Panc1 (cell line): ENCODE measurements at regions not wholly inside any gene's neighbourhood (a gene's known extent, or its start where the extent isn't known, plus 50 kb on each side); places are given as distances from the start of the nearest gene placed in this dataset.

ENCODE experiments used
- ATAC-seq: fragments of 200-7000 bp; cut with Tn5 transposase; 2 replicates; pipeline ENCODE4 v1.9.1; 2020; ENCODE audit warnings: mild to moderate bottlenecking, moderate library complexity
- BruUV-seq: library from RNA; stranded (reverse); fragments of 400-500 nt; replicated peaks from 2 replicates; lab custom pipeline; 2021; lab: Mats Ljungman, UMichigan
- CTCF ChIA-PET: fragments of 300-600 bp; sonication (Branson Sonifier 250); formaldehyde crosslinking; loops from one replicate; lab custom pipeline; 2022; ENCODE audit warnings: antibody characterized with exemption; lab: Charles Lee
- POLR2A ChIA-PET: fragments of 300-600 bp; sonication (Branson Sonifier 250); formaldehyde crosslinking; loops from one replicate; lab custom pipeline; 2022; ENCODE audit warnings: antibody characterized with exemption; lab: Charles Lee
- DNase-seq: peaks from one replicate; pipeline ENCODE4 v3.0.0-alpha.2; 2010; ENCODE audit warnings: low read depth, low spot score
- H3K27ac ChIP-seq: 2 replicates; pipeline ENCODE4 v1.5.1; 2011; ENCODE audit warnings: mild to moderate bottlenecking, low read length, inconsistent platforms
- H3K27me3 ChIP-seq: fragments of 200-500 bp; sonication (Bioruptor generic); 2 replicates; pipeline ENCODE4 v1.6.0; 2014; ENCODE audit warnings: low read length, inconsistent platforms; ENCODE audit not compliant: control insufficient read depth, insufficient read depth
- H3K36me3 ChIP-seq: fragments of 200-500 bp; sonication (Bioruptor generic); 2 replicates; pipeline ENCODE4 v1.5.1; 2014; ENCODE audit warnings: inconsistent platforms, mild to moderate bottlenecking, low read length, moderate library complexity; ENCODE audit not compliant: control insufficient read depth, insufficient read depth
- H3K4me1 ChIP-seq: 2 replicates; pipeline ENCODE4 v1.5.1; 2011; ENCODE audit warnings: inconsistent platforms, mild to moderate bottlenecking, low read length, moderate library complexity; ENCODE audit not compliant: control insufficient read depth, insufficient read depth
- H3K4me3 ChIP-seq, 2 experiments: 2 replicates each; pipeline ENCODE4 v1.5.1; 2011 to 2012; ENCODE audit warnings: low read depth in 2 of 2, low read length in 2 of 2, mild to moderate bottlenecking in 2 of 2, inconsistent platforms in 1 of 2, moderate library complexity in 1 of 2
- H3K9me3 ChIP-seq: fragments of 200-500 bp; sonication (Bioruptor generic); 2 replicates; pipeline ENCODE4 v1.5.1; 2014; ENCODE audit warnings: low read depth, mild to moderate bottlenecking, inconsistent platforms, low read length, moderate library complexity; ENCODE audit not compliant: control insufficient read depth, insufficient read depth
- POLR2AphosphoS5 ChIP-seq: IDR thresholded peaks from 2 replicates; pipeline ENCODE4 v1.6.1; 2012; ENCODE audit warnings: mild to moderate bottlenecking, low read depth, low read length, moderate library complexity
- SIN3A ChIP-seq: IDR thresholded peaks from 2 replicates; pipeline ENCODE4 v1.6.1; 2012; ENCODE audit warnings: low read depth, mild to moderate bottlenecking, low read length, moderate library complexity, borderline replicate concordance; ENCODE audit not compliant: insufficient read depth
- TCF7L2 ChIP-seq: IDR thresholded peaks from 2 replicates; pipeline ENCODE4 v1.6.1; 2011; ENCODE audit warnings: mild to moderate bottlenecking, low read depth, low read length, inconsistent platforms
- in situ Hi-C: cut with HindIII; loops from 2 replicates; pipeline ENCODE4 v1.10.0; 2016; ENCODE audit warnings: low sequenced_read_pairs, low pct_unique_long_range_greater_than_20kb
- intact Hi-C: fragments of 100-400 bp; cut with micrococcal nuclease; formaldehyde crosslinking; loops from one replicate; pipeline ENCODE4 v1.10.0; 2022; ENCODE audit not compliant: unreplicated experiment
- TF ChIP-seq, protein P1 (sequence below), 2 experiments: IDR thresholded peaks; 2 replicates each; pipeline ENCODE4 v1.6.1; 2011 to 2012; ENCODE audit warnings: low read depth in 2 of 2, control low read depth in 1 of 2, low read length in 1 of 2, mild to moderate bottlenecking in 1 of 2, moderate library complexity in 1 of 2; ENCODE audit not compliant: insufficient read depth in 1 of 2
- TF ChIP-seq, protein P2 (sequence below): fragments of 450-650 bp; IDR thresholded peaks from 2 replicates; pipeline ENCODE4 v1.5.1; 2017; ENCODE audit warnings: mild to moderate bottlenecking

DNA sequence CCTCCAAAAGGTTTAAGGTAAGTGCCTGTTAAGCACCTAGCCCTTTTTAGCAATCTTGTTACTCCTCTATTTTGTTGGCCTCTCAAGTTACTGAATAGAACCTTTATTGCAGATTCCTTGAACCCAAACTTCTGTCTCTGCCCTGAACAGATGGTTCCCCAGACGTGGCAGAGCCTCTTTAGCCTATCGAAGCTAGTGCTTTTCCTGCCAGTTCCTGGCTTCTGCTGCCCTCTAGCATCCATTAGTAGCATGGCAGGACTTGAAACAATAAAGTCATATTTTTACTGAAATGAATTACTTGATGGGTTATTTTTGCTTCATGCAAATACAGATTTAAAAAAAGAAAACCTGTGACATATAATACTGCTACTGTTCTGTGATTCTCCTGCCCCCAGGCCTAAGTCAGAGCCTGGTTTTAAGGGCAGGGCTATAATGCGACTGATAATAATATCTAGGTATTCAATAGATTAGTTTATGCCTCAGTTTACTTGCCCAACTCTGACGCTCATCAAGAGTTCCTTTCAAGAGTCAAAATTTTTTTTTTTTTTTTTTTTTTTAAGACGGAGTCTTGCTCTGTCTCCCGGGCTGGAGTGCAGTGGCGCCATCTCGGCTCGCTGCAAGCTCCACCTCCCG lies 84.3 kb upstream of the PHF14 start:
- Histone ChIP-seq H3K4me1 (no peaks in the 10 kb centered on the region), H3K27me3 (0 out of 2 replicates have a peak, but pooled peaks cover 3% of the 10 kb centered on the region), H3K9me3 (no peaks in the 10 kb centered on the region), H3K27ac (no peak overlapping the region), H3K36me3 (no peaks in the 10 kb centered on the region), H3K4me3 (no peak overlapping the region)
- ChIA-PET CTCF (interaction anchor here (0.8 to 0.9 kb wide), 2 partner anchors 17 to 477 kb away, joined by 3 read pairs; no protein-coding TSS in a partner anchor), POLR2A (interaction anchor here (0.6 kb wide), 1 partner anchor 745 kb away, joined by 4 read pairs; no protein-coding TSS in a partner anchor)
- TF ChIP-seq POLR2AphosphoS5 (no peak), TCF7L2 (no peak), SIN3A (no peak)
- TF ChIP-seq, protein P1, sequence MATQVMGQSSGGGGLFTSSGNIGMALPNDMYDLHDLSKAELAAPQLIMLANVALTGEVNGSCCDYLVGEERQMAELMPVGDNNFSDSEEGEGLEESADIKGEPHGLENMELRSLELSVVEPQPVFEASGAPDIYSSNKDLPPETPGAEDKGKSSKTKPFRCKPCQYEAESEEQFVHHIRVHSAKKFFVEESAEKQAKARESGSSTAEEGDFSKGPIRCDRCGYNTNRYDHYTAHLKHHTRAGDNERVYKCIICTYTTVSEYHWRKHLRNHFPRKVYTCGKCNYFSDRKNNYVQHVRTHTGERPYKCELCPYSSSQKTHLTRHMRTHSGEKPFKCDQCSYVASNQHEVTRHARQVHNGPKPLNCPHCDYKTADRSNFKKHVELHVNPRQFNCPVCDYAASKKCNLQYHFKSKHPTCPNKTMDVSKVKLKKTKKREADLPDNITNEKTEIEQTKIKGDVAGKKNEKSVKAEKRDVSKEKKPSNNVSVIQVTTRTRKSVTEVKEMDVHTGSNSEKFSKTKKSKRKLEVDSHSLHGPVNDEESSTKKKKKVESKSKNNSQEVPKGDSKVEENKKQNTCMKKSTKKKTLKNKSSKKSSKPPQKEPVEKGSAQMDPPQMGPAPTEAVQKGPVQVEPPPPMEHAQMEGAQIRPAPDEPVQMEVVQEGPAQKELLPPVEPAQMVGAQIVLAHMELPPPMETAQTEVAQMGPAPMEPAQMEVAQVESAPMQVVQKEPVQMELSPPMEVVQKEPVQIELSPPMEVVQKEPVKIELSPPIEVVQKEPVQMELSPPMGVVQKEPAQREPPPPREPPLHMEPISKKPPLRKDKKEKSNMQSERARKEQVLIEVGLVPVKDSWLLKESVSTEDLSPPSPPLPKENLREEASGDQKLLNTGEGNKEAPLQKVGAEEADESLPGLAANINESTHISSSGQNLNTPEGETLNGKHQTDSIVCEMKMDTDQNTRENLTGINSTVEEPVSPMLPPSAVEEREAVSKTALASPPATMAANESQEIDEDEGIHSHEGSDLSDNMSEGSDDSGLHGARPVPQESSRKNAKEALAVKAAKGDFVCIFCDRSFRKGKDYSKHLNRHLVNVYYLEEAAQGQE (IDR thresholded peaks at IDR 0.05; ENCODE audit: insufficient read depth in 1 of 2, low read depth in 2 of 2, low read length in 1 of 2), result no peak
- TF ChIP-seq, protein P2, sequence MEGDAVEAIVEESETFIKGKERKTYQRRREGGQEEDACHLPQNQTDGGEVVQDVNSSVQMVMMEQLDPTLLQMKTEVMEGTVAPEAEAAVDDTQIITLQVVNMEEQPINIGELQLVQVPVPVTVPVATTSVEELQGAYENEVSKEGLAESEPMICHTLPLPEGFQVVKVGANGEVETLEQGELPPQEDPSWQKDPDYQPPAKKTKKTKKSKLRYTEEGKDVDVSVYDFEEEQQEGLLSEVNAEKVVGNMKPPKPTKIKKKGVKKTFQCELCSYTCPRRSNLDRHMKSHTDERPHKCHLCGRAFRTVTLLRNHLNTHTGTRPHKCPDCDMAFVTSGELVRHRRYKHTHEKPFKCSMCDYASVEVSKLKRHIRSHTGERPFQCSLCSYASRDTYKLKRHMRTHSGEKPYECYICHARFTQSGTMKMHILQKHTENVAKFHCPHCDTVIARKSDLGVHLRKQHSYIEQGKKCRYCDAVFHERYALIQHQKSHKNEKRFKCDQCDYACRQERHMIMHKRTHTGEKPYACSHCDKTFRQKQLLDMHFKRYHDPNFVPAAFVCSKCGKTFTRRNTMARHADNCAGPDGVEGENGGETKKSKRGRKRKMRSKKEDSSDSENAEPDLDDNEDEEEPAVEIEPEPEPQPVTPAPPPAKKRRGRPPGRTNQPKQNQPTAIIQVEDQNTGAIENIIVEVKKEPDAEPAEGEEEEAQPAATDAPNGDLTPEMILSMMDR, result peak; percentile 94
- DNase-seq (peak; percentile 39), ATAC-seq (peak; percentile 93)
- no TSS peak for BruUV-seq
- in situ Hi-C loops, result no loop called here
- intact Hi-C loops, result loop anchor here (10.0 kb wide), 1 partner anchor 475 kb away; no protein-coding TSS in a partner anchor

DNA sequence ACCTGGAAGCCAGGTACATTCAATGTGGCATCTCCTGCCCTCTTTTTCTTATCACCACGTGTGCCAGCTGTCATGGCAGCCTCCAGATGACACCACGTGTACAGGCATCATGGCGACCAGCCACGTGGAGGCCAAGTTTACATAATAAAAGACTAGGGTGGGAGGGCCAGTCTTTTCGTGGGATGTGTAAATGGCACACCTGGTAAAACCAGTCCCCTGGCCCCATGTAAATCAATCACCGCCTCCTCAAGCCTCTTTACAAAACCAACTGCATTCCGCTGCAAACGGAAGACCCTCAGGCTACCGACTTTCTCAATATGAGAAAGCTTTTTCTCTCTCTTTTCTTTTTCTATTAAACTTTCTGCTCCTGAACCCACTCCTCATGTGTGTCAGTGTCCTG lies 65.1 kb upstream of the PHF14 start:
- ATAC-seq (no peak), DNase-seq (no peak)
- Histone ChIP-seq H3K36me3 (no peaks in the 10 kb centered on the region), H3K27ac (no peak overlapping the region), H3K4me1 (no peaks in the 10 kb centered on the region), H3K27me3 (no peaks in the 10 kb centered on the region), H3K4me3 (no peak overlapping the region), H3K9me3 (0 out of 2 replicates have a peak, but pooled peaks cover 3% of the 10 kb centered on the region)
- no peak for TF ChIP-seq TCF7L2
- TF ChIP-seq POLR2AphosphoS5, result no peak
- TF ChIP-seq, protein P1 (IDR thresholded peaks at IDR 0.05; ENCODE audit: insufficient read depth in 1 of 2, low read depth in 2 of 2, low read length in 1 of 2), result no peak
- TF ChIP-seq, protein P2, result no peak
- TF ChIP-seq SIN3A, result no peak
- intact Hi-C loops (no loop called here), in situ Hi-C loops (no loop called here)
- no TSS peak for BruUV-seq
- POLR2A ChIA-PET, result no interaction called here
- CTCF ChIA-PET, result no interaction called here
